Suprapubic skin (tissue), 3 donors: ENCODE measurements at regions not wholly inside any gene's neighbourhood (a gene's known extent, or its start where the extent isn't known, plus 50 kb on each side); places are given as distances from the start of the nearest gene placed in this dataset.

ENCODE experiments used
- CTCF ChIP-seq, 2 donors: fragments of 200-600 bp in 1 of 2; fragments of 450-650 bp in 1 of 2; sonication (generic) in 1 of 2; IDR thresholded peaks; one replicate each; pipeline ENCODE4 v1.5.1; 2016 to 2019; ENCODE audit warnings: antibody characterized with exemption in 2 of 2, mild to moderate bottlenecking in 1 of 2, moderate library complexity in 1 of 2
- POLR2A ChIP-seq, 2 donors: fragments of 450-650 bp; IDR thresholded peaks; one replicate each; pipeline ENCODE4 v1.6.1; 2017; ENCODE audit warnings: antibody characterized with exemption in 2 of 2, mild to moderate bottlenecking in 2 of 2, moderate library complexity in 2 of 2

GRCh38 chr12:125519026-125519651 lies 453.9 kb downstream of the AACS start:
- TF ChIP-seq CTCF (IDR thresholded peaks at IDR 0.05) (no peak), POLR2A (IDR thresholded peaks at IDR 0.05) (no peak)
